Body of pancreas (tissue), 4 donors: ENCODE measurements at regions not wholly inside any gene's neighbourhood (a gene's known extent, or its start where the extent isn't known, plus 50 kb on each side); places are given as distances from the start of the nearest gene placed in this dataset.
A peak's percentile ranks its signal among the peaks of the same experiment; 100 is the strongest.
"Not testable (repeated sequence)": the region's sequence is repeated elsewhere in the genome, so short reads cannot be mapped to it uniquely, and the experiment has no call there.

Experiments
- ATAC-seq: fragments of 150-250 bp; one replicate; pipeline ENCODE4 v1.9.1; 2016
- DNase-seq, 4 donors: peaks; one replicate each; pipeline ENCODE4 v3.0.0-alpha.2; 2019
- H3K27ac ChIP-seq, 4 donors: fragments of 200-600 bp; sonication (generic); 1 replicate in 3 of 4; 2 replicates in 1 of 4; pipeline versions ENCODE4 v1.5.1 to v1.6.1; 2016 to 2019; ENCODE audit warnings: mild to moderate bottlenecking in 1 of 4, mixed read lengths in 1 of 4, moderate library complexity in 1 of 4
- H3K27me3 ChIP-seq, 2 donors: fragments of 200-600 bp; sonication (generic); one replicate each; pipeline ENCODE4 v1.6.0; 2016; ENCODE audit warnings: mild to moderate bottlenecking in 1 of 2
- H3K36me3 ChIP-seq, 2 donors: fragments of 200-600 bp; sonication (generic); replicated peaks in 1 of 2; 2 replicates each; pipeline ENCODE4 v1.5.1; 2016; ENCODE audit warnings: low read depth in 2 of 2; ENCODE audit not compliant: insufficient read depth in 1 of 2
- H3K4me1 ChIP-seq: fragments of 200-600 bp; sonication (generic); one replicate; pipeline ENCODE4 v1.6.0; 2016
- H3K4me3 ChIP-seq, 2 donors: fragments of 200-600 bp; sonication (generic); 1 replicate in 1 of 2; 2 replicates in 1 of 2; pipeline ENCODE4 v1.5.1; 2016 to 2019
- H3K9me3 ChIP-seq, 3 donors: fragments of 200-600 bp; sonication (generic); 1 replicate in 2 of 3; 2 replicates in 1 of 3; pipeline ENCODE4 v1.5.1; 2016
- CTCF ChIP-seq, 7 experiments: fragments of 450-650 bp in 4 of 7; fragments of 200-600 bp in 3 of 7; sonication (generic) in 3 of 7; IDR thresholded peaks; one replicate each; pipeline ENCODE4 v1.5.1; 2016 to 2019; ENCODE audit warnings: antibody characterized with exemption in 7 of 7
- POLR2A ChIP-seq, 3 donors: fragments of 450-650 bp; IDR thresholded peaks; one replicate each; pipeline ENCODE4 v1.6.1; 2016; ENCODE audit warnings: antibody characterized with exemption in 3 of 3, mild to moderate bottlenecking in 2 of 3
- WGBS, 2 donors: methylation state at CpG; one replicate each; pipeline ENCODE4 v1.1.5; 2017; 5-methylcytosine and 5-hydroxymethylcytosine counted together
- intact Hi-C: fragments of 100-400 bp; cut with DNase I; formaldehyde crosslinking; loops from one replicate; pipeline ENCODE4 v1.15.1; 2023

GRCh38 chr15:53923741-53924140, 54.5 kb upstream of the UNC13C start:
- H3K9me3 ChIP-seq, DNase-seq, H3K36me3 ChIP-seq, ATAC-seq, H3K4me1 ChIP-seq, H3K4me3 ChIP-seq, intact Hi-C loops, H3K27ac ChIP-seq, H3K27me3 ChIP-seq: not testable (repeated sequence)
- WGBS, 2 donors = 87 to 92% methylated on average over 13 of the region's 13 CpGs

DNA sequence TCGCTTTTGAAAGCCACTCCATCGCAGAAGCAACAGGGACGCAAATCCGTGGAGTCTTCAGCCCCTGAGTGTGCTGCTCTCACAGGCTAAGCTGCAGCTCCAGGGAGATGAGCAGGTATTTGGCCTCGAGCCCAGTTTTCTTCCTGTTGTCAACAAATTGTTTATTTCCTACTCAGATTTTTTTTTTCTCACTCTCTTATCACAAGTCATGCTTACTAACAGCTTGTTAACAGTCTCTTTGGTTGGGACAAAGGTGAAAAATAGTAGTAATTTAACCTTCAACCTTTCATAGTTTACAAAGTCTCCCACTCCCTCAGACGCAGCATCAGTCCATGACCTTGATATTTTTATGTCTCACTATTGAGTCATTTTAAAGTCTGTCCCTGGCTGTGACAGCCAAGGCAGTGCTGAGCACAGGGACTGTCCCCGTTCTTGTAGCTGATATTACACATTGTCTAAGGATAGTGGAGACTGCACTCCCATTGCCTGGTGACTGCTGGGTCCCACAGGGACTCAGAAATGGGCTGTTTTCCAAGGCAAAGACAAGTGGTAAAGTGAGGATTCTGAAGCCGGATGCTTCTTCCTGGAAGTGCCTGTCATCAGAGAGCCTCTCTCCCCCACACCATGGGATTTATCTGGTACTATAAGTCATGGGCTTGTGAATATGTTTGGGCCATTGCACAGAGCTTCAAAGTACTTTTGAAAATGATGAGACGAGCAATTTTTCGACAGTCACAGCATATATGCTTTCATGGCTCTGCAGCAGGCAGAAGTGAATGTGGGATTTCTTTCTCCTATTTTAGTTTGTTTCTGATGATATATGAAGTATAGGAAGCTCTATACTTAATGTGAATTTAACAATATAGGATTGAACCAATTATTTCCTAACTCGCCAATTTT, 59.8 kb upstream of the UNC13C start:
- Histone ChIP-seq H3K27ac (no peak overlapping the region), H3K27me3 (no peaks in the 10 kb centered on the region), H3K4me1 (no peaks in the 10 kb centered on the region), H3K9me3 (no peaks in the 10 kb centered on the region), H3K4me3 (no peak overlapping the region), H3K36me3 (no peaks in the 10 kb centered on the region)
- intact Hi-C loops = no loop called here
- 33 to 42% methylated on average over 11 of the region's 11 CpGs for WGBS, 2 donors
- DNase-seq = peak in 2 of 4 donors; percentile 15 to 37
- ATAC-seq = no peak
- no peak for TF ChIP-seq POLR2A (IDR thresholded peaks at IDR 0.05)
- no peak for TF ChIP-seq CTCF (IDR thresholded peaks at IDR 0.05)

GRCh38 chr15:53917109-53917508, 61.1 kb upstream of the UNC13C start:
- H3K27me3 ChIP-seq = no peaks in the 10 kb centered on the region
- WGBS, 2 donors = 70 to 74% methylated on average over 2 of the region's 2 CpGs
- H3K4me3 ChIP-seq = no peak overlapping the region
- H3K36me3 ChIP-seq = no peaks in the 10 kb centered on the region
- TF ChIP-seq POLR2A (IDR thresholded peaks at IDR 0.05) (no peak), CTCF (IDR thresholded peaks at IDR 0.05) (no peak)
- ATAC-seq (no peak), DNase-seq (no peak)
- H3K4me1 ChIP-seq = no peaks in the 10 kb centered on the region
- H3K9me3 ChIP-seq = no peaks in the 10 kb centered on the region
- intact Hi-C loops = no loop called here
- H3K27ac ChIP-seq = no peak overlapping the region

GRCh38 chr15:53911431-53911830, 66.8 kb upstream of the UNC13C start:
- intact Hi-C loops = no loop called here
- no peak for TF ChIP-seq POLR2A (IDR thresholded peaks at IDR 0.05)
- no peak for TF ChIP-seq CTCF (IDR thresholded peaks at IDR 0.05)
- Histone ChIP-seq H3K36me3 (no peaks in the 10 kb centered on the region), H3K9me3 (no peaks in the 10 kb centered on the region), H3K4me1 (peaks cover 10% of the 10 kb centered on the region), H3K4me3 (no peak overlapping the region), H3K27ac (no peak overlapping the region), H3K27me3 (no peaks in the 10 kb centered on the region)
- WGBS, 2 donors = 59 to 73% methylated on average over 9 to 10 of the region's 10 CpGs
- DNase-seq (no peak), ATAC-seq (no peak)

DNA sequence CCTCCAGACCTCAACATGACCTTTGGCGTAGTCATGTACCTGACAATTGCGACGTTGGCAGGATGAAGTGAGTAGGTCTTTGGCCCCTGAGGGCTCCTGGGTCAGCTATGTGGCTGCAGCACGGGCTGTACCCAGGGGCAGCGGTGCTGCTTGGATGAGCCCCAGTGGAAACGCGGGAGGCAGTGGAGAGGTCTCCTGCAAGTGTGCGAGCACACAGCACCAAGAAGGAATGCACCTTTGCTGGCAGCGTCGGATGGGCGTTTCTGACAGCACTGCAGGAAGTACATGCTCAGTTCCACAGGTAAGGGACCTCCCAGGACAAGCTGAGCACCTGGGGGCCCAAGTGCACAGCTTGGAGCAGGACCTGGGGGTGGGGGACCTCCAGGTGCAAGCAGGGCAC, 67.4 kb upstream of the UNC13C start:
- Histone ChIP-seq H3K36me3 (no peaks in the 10 kb centered on the region), H3K4me3 (no peak overlapping the region), H3K27me3 (no peaks in the 10 kb centered on the region), H3K4me1 (peaks cover 10% of the 10 kb centered on the region), H3K27ac (no peak overlapping the region), H3K9me3 (no peaks in the 10 kb centered on the region)
- intact Hi-C loops = no loop called here
- 49 to 66% methylated on average over 3 to 5 of the region's 11 CpGs for WGBS, 2 donors
- no peak for DNase-seq
- TF ChIP-seq CTCF (IDR thresholded peaks at IDR 0.05) (no peak), POLR2A (IDR thresholded peaks at IDR 0.05) (no peak)
- ATAC-seq = no peak
